Lung (tissue), 11 donors: ENCODE measurements at regions not wholly inside any gene's neighbourhood (a gene's known extent, or its start where the extent isn't known, plus 50 kb on each side); places are given as distances from the start of the nearest gene placed in this dataset.
A peak's percentile ranks its signal among the peaks of the same experiment; 100 is the strongest.

ENCODE experiments used
- ATAC-seq: fragments of 200-7000 bp; cut with Tn5 transposase; one replicate; pipeline ENCODE4 v1.9.1; 2020; ENCODE audit warnings: moderate number of reproducible peaks; ENCODE audit not compliant: insufficient read depth, low FRiP score
- DNase-seq, 3 donors: peaks; one replicate each; pipeline ENCODE4 v3.0.0-alpha.2; 2013 to 2017
- H3K27ac ChIP-seq, 2 donors: one replicate each; pipeline ENCODE4 v1.5.1; 2013; ENCODE audit warnings: mild to moderate bottlenecking in 2 of 2, moderate library complexity in 2 of 2, control low read depth in 1 of 2, inconsistent platforms in 1 of 2, low read depth in 1 of 2, low read length in 1 of 2
- H3K27me3 ChIP-seq, 3 donors: one replicate each; pipeline ENCODE4 v1.5.1; 2013; ENCODE audit warnings: low read length in 2 of 3; ENCODE audit not compliant: control insufficient read depth in 3 of 3, insufficient read depth in 3 of 3
- H3K36me3 ChIP-seq, 4 donors: one replicate each; pipeline ENCODE4 v1.5.1; 2013; ENCODE audit warnings: low read length in 4 of 4, mild to moderate bottlenecking in 1 of 4, moderate library complexity in 1 of 4; ENCODE audit not compliant: control insufficient read depth in 4 of 4, insufficient read depth in 4 of 4
- H3K4me1 ChIP-seq, 5 donors: one replicate each; pipeline ENCODE4 v1.5.1; 2013; ENCODE audit warnings: low read length in 5 of 5, mild to moderate bottlenecking in 2 of 5, moderate library complexity in 1 of 5; ENCODE audit not compliant: control insufficient read depth in 5 of 5, insufficient read depth in 5 of 5
- H3K4me3 ChIP-seq: one replicate; pipeline ENCODE4 v1.5.1; 2013; ENCODE audit warnings: mild to moderate bottlenecking, control low read depth, moderate library complexity
- H3K9ac ChIP-seq, 2 donors: one replicate each; pipeline ENCODE4 v1.5.1; 2013; ENCODE audit warnings: low read length in 2 of 2, control low read depth in 1 of 2; ENCODE audit not compliant: insufficient read depth in 1 of 2
- H3K9me3 ChIP-seq, 4 donors: one replicate each; pipeline ENCODE4 v1.5.1; 2013; ENCODE audit warnings: low read length in 3 of 4, mild to moderate bottlenecking in 1 of 4, moderate library complexity in 1 of 4; ENCODE audit not compliant: control insufficient read depth in 4 of 4, insufficient read depth in 3 of 4
- WGBS, 2 donors: extraction: QIAGEN DNeasy Blood & Tissue Kit; methylation state at CpG; one replicate each; pipeline ENCODE4 v1.1.7; 2013; 5-methylcytosine and 5-hydroxymethylcytosine counted together
- TF ChIP-seq, protein P1 (sequence below): IDR thresholded peaks from 2 replicates; pipeline ENCODE4 v1.5.1; 2012; ENCODE audit warnings: mild to moderate bottlenecking; ENCODE audit errors: control extremely low read depth, extremely low read depth
- donor health status: control.
- donor health status: control.
- donor health status: Bipolar disorder and iron deficiency.
- donor health status: healthy.
- donor health status: DM: yes; HTN: yes; CAD: no.

DNA sequence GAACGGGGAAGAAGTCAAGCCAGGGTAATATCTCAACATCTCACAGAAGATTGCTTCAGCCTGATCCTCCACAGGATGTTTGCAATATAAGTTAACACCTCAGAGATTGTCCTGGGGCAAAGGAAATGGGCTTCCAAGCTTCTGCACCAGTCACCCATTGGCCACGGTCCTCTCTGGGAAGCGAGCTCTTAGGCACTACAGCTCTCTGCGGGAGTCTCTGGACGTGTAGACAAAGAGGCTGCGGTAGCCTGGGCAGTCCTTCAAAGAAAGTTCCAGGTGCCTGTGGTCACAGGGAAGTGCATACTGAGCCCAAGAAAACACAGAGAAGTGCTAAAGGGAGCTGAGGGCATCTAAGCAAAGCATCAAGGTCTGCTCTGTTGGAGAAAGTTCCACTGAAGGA is 805.7 kb downstream of the DIAPH3 start:
- TF ChIP-seq, protein P1, sequence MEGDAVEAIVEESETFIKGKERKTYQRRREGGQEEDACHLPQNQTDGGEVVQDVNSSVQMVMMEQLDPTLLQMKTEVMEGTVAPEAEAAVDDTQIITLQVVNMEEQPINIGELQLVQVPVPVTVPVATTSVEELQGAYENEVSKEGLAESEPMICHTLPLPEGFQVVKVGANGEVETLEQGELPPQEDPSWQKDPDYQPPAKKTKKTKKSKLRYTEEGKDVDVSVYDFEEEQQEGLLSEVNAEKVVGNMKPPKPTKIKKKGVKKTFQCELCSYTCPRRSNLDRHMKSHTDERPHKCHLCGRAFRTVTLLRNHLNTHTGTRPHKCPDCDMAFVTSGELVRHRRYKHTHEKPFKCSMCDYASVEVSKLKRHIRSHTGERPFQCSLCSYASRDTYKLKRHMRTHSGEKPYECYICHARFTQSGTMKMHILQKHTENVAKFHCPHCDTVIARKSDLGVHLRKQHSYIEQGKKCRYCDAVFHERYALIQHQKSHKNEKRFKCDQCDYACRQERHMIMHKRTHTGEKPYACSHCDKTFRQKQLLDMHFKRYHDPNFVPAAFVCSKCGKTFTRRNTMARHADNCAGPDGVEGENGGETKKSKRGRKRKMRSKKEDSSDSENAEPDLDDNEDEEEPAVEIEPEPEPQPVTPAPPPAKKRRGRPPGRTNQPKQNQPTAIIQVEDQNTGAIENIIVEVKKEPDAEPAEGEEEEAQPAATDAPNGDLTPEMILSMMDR, result no peak
- H3K27me3 ChIP-seq, result no peaks in the 10 kb centered on the region
- peak overlapping the region in 1 of 2 donors; percentile 33 for H3K27ac ChIP-seq
- H3K9ac ChIP-seq, result no peak overlapping the region
- 52 to 56% methylated on average over 6 of the region's 6 CpGs for WGBS, 2 donors
- ATAC-seq (no peak), DNase-seq (no peak)
- no peaks in the 10 kb centered on the region for H3K36me3 ChIP-seq
- peaks cover 0 to 9% (median 0%) of the 10 kb centered on the region in 5 donors for H3K4me1 ChIP-seq
- H3K4me3 ChIP-seq, result no peak overlapping the region
- no peaks in the 10 kb centered on the region for H3K9me3 ChIP-seq

DNA sequence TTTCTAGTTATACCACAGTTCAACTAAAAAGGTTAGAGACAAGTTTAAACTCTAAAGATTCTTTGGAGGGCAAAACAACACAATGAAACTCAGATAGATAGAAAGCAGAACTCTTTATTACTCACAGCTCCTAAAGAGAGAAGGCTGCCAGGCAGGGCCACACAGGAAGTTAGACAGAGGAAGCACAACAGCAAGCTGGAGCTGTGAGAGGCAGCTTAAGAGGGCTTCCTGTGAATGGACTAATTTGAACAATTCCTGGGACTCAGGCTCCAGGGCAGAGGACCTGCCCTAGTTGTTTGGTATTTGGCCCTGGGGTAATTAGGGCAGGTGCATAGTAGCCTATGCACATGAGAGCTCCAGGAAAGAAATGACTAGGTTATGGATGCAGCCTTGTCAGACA is 803.6 kb downstream of the DIAPH3 start:
- Histone ChIP-seq H3K4me1 (peaks cover 0 to 11% (median 0%) of the 10 kb centered on the region in 5 donors), H3K27me3 (no peaks in the 10 kb centered on the region), H3K4me3 (no peak overlapping the region), H3K9ac (no peak overlapping the region), H3K36me3 (no peaks in the 10 kb centered on the region), H3K9me3 (peaks cover 0 to 2% (median 0%) of the 10 kb centered on the region in 4 donors), H3K27ac (no peak overlapping the region)
- TF ChIP-seq, protein P1, result no peak
- DNase-seq, result no peak
- no peak for ATAC-seq

DNA sequence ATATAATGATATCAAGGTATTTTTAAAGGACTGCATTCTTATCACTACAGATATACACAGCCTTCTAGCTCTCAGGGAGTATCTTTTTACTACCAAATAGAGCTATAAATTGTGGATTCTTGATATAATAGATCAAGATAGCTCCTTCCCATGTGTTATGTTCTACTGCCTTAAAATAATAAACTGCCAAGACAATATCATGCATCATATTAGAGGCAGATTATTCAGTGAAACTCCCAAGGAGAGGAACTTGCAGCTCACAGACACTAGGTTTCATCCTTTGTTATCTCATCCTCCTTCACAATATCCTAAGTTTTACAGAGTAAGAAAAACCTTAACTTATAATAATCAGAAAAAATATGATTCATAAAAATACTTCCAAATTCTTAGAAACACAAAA is 802.8 kb downstream of the DIAPH3 start:
- no peak overlapping the region for H3K9ac ChIP-seq
- ATAC-seq (no peak), DNase-seq (no peak)
- no peak overlapping the region for H3K27ac ChIP-seq
- peaks cover 0 to 2% (median 0%) of the 10 kb centered on the region in 4 donors for H3K9me3 ChIP-seq
- H3K4me1 ChIP-seq, result peaks cover 0 to 8% (median 0%) of the 10 kb centered on the region in 5 donors
- H3K36me3 ChIP-seq, result no peaks in the 10 kb centered on the region
- TF ChIP-seq, protein P1, result no peak
- no peak overlapping the region for H3K4me3 ChIP-seq
- H3K27me3 ChIP-seq, result no peaks in the 10 kb centered on the region

DNA sequence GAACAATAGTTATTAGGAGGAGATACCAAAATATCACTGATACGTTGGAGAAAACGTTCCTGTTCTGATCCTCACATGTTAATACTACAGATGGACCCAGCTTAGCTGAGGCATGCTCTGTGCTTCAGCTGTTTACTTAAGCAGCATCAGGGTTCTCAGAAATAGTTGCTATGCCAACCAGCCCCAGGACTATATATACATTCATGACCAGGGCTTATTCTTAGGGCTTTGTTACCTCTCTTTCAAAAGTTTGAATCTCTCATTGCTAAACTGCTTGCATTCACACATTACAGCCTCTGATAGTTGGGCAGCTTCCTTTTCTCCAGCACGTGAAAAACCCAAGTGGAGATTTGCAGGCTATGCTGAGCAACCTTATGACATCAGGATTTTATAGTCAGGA is 800.4 kb downstream of the DIAPH3 start:
- Histone ChIP-seq H3K27me3 (no peaks in the 10 kb centered on the region), H3K9me3 (peaks cover 0 to 2% (median 0%) of the 10 kb centered on the region in 4 donors), H3K4me3 (no peak overlapping the region), H3K9ac (no peak overlapping the region), H3K27ac (no peak overlapping the region), H3K4me1 (peaks cover 0 to 10% (median 0%) of the 10 kb centered on the region in 5 donors), H3K36me3 (no peaks in the 10 kb centered on the region)
- DNase-seq (no peak), ATAC-seq (no peak)
- TF ChIP-seq, protein P1, result no peak
- WGBS, 2 donors, result 54 to 67% methylated on average over 3 of the region's 3 CpGs
